Stimulated activated naive CD8-positive, alpha-beta T cell treated with anti-CD3 and anti-CD28 coated beads, Interleukin-15, Interleukin-2, amounts not matched to agents 100 U/mL and 50 U/mL, for 24 hours (primary cell): ENCODE measurements at regions not wholly inside any gene's neighbourhood (a gene's known extent, or its start where the extent isn't known, plus 50 kb on each side); places are given as distances from the start of the nearest gene placed in this dataset.

Experiments
- ATAC-seq: fragments of 150-1000 bp; cut with Tn5 transposase; one replicate; pipeline ENCODE4 v1.10.0; 2021
- DNase-seq: peaks from one replicate; pipeline ENCODE4 v3.0.0; 2021

GRCh38 chr6:24987446-24988115 is 51.8 kb upstream of the RIPOR2 start:
- DNase-seq = no peak
- ATAC-seq = no peak

DNA sequence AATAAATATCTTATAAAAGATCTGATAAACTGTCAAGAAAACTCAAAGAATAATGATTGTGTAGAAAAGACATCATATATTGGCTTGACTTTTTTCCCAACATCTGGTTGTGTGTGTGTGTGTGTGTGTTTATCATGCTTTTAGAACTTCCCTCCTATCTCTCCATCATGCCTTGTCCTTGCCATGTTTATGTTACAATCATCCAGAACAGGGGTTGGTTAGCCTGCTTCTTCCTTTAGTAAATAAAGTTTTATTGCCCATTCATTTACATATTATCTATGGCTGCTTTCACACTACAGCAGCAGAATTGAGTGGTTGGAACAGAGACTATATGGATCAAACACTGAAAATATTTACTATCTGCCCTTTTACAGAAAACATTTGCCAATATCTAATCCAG is 52.8 kb upstream of the RIPOR2 start:
- DNase-seq = no peak
- ATAC-seq = no peak

DNA sequence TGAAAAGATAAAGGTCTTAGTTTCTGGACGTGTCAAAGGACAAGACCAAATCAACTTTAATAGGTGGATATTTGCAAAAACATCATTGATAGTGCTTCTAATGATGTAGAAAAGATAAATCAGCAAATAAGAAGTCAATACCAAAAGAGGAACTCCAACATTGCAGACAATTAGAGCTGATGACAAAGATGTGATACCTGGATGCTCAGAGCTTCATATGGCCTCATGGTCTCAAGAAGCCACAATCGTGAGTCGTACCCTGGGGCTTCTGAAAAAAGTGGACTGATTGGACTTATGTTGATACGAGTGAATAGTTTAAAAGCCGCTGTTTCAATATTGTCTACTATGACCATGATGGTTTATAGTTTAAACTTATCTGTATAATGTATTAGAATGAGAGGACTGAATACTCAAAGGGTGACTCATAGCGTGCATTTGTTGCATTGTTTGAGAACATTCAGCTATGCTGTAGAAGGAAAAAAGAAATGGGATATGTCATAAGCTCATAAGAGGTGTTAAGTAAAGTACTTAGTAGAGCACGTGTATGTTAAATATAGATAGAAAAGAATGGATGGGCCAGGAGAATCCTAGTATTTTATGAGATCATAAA is 54.6 kb upstream of the RIPOR2 start:
- no peak for ATAC-seq
- no peak for DNase-seq

DNA sequence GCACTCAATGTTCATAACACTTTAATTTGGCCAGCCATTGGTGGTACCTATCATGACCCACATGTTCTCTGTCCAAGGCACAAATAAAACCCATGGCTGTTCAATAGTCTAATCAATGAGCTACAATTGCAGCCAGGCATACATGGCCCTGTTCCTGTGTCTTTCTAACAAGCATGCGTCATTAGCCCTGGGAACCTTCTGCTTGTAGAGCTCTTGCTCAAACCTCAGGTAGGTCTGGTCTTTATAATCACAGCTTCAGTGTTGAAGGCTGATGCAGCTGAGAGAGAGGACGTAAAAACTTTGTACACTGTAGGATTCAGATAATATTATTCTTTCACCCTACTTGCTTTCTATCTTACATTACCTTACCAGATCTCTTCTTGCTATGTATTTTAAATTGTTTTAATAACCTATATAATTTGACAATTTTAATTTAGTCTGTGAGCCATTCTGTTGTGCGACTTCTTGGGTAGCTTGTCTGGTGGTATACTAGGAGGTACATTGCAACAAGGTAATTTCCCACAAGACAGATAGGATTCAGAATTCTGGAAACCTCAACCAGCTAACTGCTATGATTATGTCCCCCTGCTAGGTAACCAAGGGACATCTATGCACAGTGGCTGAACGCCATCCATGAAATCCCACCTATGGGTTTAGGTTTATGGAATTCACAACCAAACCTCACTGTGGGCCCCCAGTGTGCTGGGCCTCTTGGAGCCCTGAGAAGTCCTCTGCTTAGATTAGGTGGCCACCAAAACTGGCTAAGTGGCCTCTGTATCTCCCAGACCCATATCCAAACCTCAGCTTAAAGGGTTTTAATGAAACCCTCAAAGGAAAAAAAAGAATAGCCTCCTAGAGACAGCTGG is 55.4 kb upstream of the RIPOR2 start:
- peak; percentile 8 for ATAC-seq
- DNase-seq = no peak

- peak; percentile 84 for ATAC-seq
- peak; percentile 72 for DNase-seq
Measured at GRCh38 chr6:24991810-24992467, 56.2 kb upstream of the RIPOR2 start.

- ATAC-seq (no peak), DNase-seq (no peak)
Measured at GRCh38 chr6:24994812-24995211, 59.1 kb upstream of the RIPOR2 start.

- ATAC-seq (no peak), DNase-seq (no peak)
Measured at GRCh38 chr6:24995270-24995669, 59.5 kb upstream of the RIPOR2 start.

DNA sequence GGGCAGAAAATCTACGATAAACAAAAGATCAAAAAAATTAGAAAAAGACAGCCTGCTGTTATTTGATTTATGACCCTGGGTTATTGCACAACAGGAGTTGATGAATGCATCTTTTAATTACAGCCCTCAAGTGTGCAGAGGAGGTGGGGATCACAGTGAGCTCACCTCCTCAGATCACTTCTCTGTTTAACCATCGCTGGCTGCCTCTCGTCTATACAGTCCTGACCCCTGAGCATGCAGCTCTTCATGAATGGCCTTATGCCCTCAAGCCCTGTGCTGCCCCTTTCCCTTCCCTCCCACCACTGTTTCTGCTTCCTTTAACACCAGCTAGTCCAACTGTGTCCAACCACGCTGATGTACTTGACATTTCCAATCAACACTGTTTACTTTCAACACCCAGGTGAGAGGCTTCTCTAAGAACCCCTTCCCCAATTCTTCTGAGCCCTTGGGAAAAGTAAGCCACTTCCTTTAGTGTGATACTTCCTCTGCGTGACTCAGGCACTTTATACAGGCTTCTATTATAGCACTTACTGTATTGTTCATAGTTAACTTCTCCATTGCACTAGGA is 60.6 kb upstream of the RIPOR2 start:
- no peak for DNase-seq
- peak; percentile 14 for ATAC-seq

- no peak for ATAC-seq
- no peak for DNase-seq
Measured at GRCh38 chr6:24997231-24997630, 61.5 kb upstream of the RIPOR2 start.

DNA sequence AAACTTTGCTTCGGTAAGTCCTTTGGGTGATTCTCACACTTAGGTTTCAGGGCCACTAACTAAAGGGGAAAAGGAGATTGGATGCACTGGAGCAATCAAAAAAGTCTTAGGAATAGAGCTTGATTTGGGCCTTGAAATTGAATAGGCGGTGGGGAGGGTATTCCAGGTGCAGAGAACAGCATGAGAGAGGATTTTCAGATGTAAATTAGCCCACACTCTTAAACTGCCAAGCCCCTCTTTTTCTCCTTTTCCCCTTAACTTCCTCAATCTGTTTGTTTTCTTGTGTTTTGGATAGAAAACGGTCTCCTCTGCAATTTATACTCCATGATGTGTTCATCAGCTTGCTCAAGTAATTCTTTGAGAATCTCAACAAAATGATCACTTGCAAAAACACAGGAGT is 62.1 kb upstream of the RIPOR2 start:
- ATAC-seq = no peak
- DNase-seq = no peak

DNA sequence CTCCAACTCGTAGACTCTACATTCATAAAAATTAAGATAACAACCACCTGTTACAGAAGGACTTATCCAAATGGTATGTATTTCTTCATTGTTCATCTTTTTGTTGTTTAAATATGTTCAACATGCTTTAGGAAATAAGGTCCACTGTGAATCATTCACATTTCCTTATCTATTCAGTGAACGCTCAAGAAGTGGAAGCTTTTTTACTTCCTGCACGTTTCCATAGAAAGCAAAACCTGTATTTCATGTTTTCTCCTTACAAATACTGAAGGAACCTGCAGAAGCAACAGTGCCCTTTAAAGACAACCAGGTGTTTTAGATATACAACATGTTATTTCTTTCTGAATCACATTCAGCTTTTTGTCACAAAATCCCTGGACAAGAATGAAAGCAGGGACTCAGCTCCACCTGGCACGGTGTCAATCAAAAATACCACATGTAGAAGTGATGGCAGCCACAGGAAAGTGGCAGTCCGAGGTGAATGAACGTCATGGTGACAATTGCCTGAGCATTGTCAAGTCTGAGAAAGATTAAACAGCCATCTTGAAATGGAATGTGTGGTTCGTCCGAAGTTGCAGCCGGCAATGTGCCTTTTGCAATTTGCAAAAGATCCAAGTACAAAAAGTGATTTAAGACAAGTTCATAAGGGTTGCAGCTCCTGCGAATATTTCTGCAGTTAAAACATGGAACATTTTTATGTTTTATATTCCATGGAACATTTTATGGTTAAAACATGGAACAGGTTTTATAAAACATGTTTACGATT is 66.7 kb upstream of the RIPOR2 start:
- DNase-seq (no peak), ATAC-seq (no peak)

DNA sequence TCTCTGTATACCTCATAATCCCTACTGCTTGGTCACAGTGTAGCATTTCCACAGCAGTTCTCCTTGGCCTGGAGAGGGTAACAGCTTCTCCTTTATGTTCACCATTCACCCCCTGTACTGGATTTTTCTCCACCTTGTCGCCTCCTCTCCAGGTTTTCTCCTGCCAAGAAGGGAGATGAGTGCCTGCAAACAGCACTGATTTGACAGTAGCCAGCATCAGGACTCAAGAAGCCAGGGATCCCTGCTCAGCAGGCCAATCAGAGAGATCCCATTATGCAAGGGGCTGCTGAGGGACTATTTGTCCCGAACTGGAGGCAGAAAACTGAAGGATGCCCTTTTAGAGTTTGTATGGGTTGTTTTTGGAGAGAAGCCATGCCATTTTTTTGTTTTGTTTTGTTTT is 68.6 kb upstream of the RIPOR2 start:
- no peak for ATAC-seq

GRCh38 chr6:25005010-25005409 is 69.2 kb upstream of the RIPOR2 start:
- ATAC-seq (no peak), DNase-seq (no peak)

More for the DNA sequence above, 68.6 kb upstream of the RIPOR2 start:
- no peak for DNase-seq

GRCh38 chr6:25006075-25006474 is 70.3 kb upstream of the RIPOR2 start:
- ATAC-seq (no peak), DNase-seq (no peak)

GRCh38 chr6:25006565-25007001 is 70.8 kb upstream of the RIPOR2 start:
- ATAC-seq = peak; percentile 69
- DNase-seq = peak; percentile 37

GRCh38 chr6:25007269-25007699 is 71.5 kb upstream of the RIPOR2 start:
- DNase-seq = peak; percentile 43
- ATAC-seq = peak; percentile 89

GRCh38 chr6:25008707-25009392 is 73.1 kb upstream of the RIPOR2 start:
- DNase-seq = no peak
- ATAC-seq = no peak

DNA sequence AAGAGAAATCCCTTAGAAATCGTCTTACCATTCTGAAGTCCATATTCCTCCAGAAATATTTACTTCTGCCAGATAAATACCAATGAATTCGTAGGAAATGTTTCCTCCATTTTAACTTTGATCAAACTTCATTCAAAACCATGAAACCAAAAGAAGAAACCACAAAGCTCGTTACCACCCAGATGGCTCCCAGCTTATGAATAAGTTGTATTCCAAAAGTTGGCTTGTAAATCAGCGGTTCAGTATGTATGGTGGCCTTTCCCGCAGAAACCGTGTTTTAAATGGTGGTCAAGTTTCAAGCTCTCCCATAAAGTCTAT is 73.6 kb upstream of the RIPOR2 start:
- DNase-seq (no peak), ATAC-seq (no peak)

DNA sequence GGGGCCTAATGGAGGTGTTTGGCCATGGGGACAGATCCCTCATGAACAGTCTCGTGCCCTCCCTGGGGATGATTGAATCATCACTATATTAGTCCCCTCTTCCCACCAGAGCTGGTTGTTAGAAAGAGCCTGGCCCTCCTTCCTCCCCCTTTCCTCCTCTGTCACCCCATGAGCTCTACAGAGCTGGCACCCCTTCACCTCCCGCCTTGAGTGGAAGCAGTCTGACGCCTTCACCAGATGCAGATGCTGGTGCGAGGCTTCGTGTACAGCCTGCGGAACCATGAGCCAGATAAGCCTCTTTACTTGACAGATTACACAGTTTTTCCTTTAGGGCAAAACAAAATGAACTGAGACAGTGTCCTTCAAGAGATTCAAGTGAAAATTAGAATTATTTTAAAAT is 74.4 kb upstream of the RIPOR2 start:
- ATAC-seq = no peak
- no peak for DNase-seq

GRCh38 chr6:25010902-25011625 is 75.3 kb upstream of the RIPOR2 start:
- ATAC-seq (no peak), DNase-seq (no peak)
